CD4-positive, alpha-beta T cell treated with Interleukin-15 for 1 hour (primary cell): ENCODE measurements at regions not wholly inside any gene's neighbourhood (a gene's known extent, or its start where the extent isn't known, plus 50 kb on each side); places are given as distances from the start of the nearest gene placed in this dataset.

Experiments
- DNase-seq: peaks from one replicate; pipeline ENCODE4 v3.0.0-alpha.2; 2020

GRCh38 chr13:43985422-43986072, 105.8 kb downstream of the LACC1 start:
- DNase-seq: no peak

GRCh38 chr13:43986421-43986981, 106.8 kb downstream of the LACC1 start:
- no peak for DNase-seq

GRCh38 chr13:43988302-43988701, 108.6 kb downstream of the LACC1 start:
- DNase-seq: no peak

GRCh38 chr13:43990021-43990420, 110.3 kb downstream of the LACC1 start:
- no peak for DNase-seq

GRCh38 chr13:43990829-43991228, 111.1 kb downstream of the LACC1 start:
- DNase-seq: no peak

- no peak for DNase-seq
Observed at GRCh38 chr13:43991773-43992201, 112.1 kb downstream of the LACC1 start.

GRCh38 chr13:43992211-43992610, 112.5 kb downstream of the LACC1 start:
- no peak for DNase-seq

- no peak for DNase-seq
Observed at GRCh38 chr13:43994999-43995859, 115.5 kb downstream of the LACC1 start.

- no peak for DNase-seq
Observed at GRCh38 chr13:43996221-43996620, 116.5 kb downstream of the LACC1 start.

- no peak for DNase-seq
Observed at GRCh38 chr13:44003481-44003880, 123.8 kb downstream of the LACC1 start.

GRCh38 chr13:44004878-44005277, 125.2 kb downstream of the LACC1 start:
- no peak for DNase-seq

GRCh38 chr13:44007451-44007850, 127.7 kb downstream of the LACC1 start:
- no peak for DNase-seq

GRCh38 chr13:44011036-44011435, 131.3 kb downstream of the LACC1 start:
- DNase-seq: no peak

GRCh38 chr13:44012910-44013757, 133.4 kb downstream of the LACC1 start:
- no peak for DNase-seq

- no peak for DNase-seq
Observed at GRCh38 chr13:44013758-44014291, 134.1 kb downstream of the LACC1 start.

GRCh38 chr13:44014501-44014900, 134.8 kb downstream of the LACC1 start:
- no peak for DNase-seq

- no peak for DNase-seq
Observed at GRCh38 chr13:44015118-44015517, 135.4 kb downstream of the LACC1 start.

GRCh38 chr13:44015811-44016210, 136.1 kb downstream of the LACC1 start:
- DNase-seq: no peak

- no peak for DNase-seq
Observed at GRCh38 chr13:44017756-44018309, 138.1 kb downstream of the LACC1 start.

GRCh38 chr13:44019651-44020050, 139.9 kb downstream of the LACC1 start:
- DNase-seq: no peak

GRCh38 chr13:44021422-44021821, 141.7 kb downstream of the LACC1 start:
- no peak for DNase-seq

- DNase-seq: no peak
Observed at GRCh38 chr13:44022196-44022595, 142.5 kb downstream of the LACC1 start.
